ENCODE measurements at regions not wholly inside any gene's neighbourhood (a gene's known extent, or its start where the extent isn't known, plus 50 kb on each side); places are given as distances from the start of the nearest gene placed in this dataset.

DNA sequence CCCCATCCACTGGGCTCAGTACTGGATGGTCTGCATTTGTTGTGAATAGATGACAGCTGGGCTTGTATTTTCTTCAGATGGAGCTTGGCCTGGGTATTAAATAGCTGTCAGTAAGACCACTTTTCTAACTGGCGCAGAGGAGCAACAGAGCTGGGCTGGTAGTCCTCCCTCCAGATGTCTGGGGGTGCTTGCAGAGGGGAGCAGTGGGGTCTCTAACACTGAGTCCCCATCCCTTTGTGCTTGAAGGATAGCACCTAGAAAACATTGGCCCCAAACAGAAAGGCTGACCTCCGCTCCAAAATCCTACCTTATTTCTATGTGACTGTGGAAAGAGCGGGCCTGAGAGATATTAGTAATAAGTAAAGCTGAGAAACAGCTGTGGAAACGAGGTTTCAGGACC lies 131.6 kb upstream of the E2F8 start:
- H3K9me3 ChIP-seq (replicated peaks; ENCODE audit: control insufficient read depth, insufficient read depth, low read length): no peaks in the 10 kb centered on the region; the same call in 2 of the 3 replicates
- POLR2A ChIA-PET: no interaction called here
- no peaks in the 10 kb centered on the region for H4K20me1 ChIP-seq (ENCODE audit: control insufficient read depth, insufficient read depth)

More for the DNA sequence above, 131.6 kb upstream of the E2F8 start:
- H3K4me2 ChIP-seq (ENCODE audit: control insufficient read depth, insufficient read depth): no peak overlapping the region
- no peaks in the 10 kb centered on the region for H3K79me2 ChIP-seq (ENCODE audit: control insufficient read depth, insufficient read depth, low read length)
- H3K27ac ChIP-seq (ENCODE audit: control insufficient read depth, insufficient read depth): no peak overlapping the region
- WGBS (ENCODE audit: insufficient coverage, insufficient replicate concordance, low lambda C conversion rate, missing lambda C conversion rate): 31% methylated on average over 4 of the region's 4 CpGs
- ChIA-PET RAD21 (ENCODE audit: unreplicated experiment) (no interaction called here), CTCF (interaction anchor here (0.8 to 1.4 kb wide), 2 partner anchors 10 to 13 kb away, joined by 3 to 4 read pairs; no protein-coding TSS in a partner anchor), SMC1A (ENCODE audit: uncharacterized antibody, unreplicated experiment) (interaction anchor here (1.2 to 1.3 kb wide), 2 partner anchors 19 to 22 kb away, joined by 3 to 4 read pairs; no protein-coding TSS in a partner anchor)
- H3K9ac ChIP-seq (ENCODE audit: control insufficient read depth, insufficient read depth, low read length): no peak overlapping the region
- H3K36me3 ChIP-seq (ENCODE audit: control insufficient read depth in 2 of 2, insufficient read depth in 2 of 2, low read length in 1 of 2): no peaks in the 10 kb centered on the region
- DNase-seq (ENCODE audit: low read depth, low spot score): no peak
- in situ Hi-C loops (cut with MboI) (no loop called here), intact Hi-C loops (cut with micrococcal nuclease; ENCODE audit: unreplicated experiment) (no loop called here)
- ATAC-seq: no peak
- no peaks in the 10 kb centered on the region for H3K27me3 ChIP-seq (replicated peaks in 1 of 2; ENCODE audit: control insufficient read depth in 2 of 2, insufficient read depth in 2 of 2, low read length in 1 of 2)
- no peak overlapping the region for H3K4me3 ChIP-seq
- no peaks in the 10 kb centered on the region for H3K4me1 ChIP-seq (ENCODE audit: control insufficient read depth, insufficient read depth, low read length)
- no peak overlapping the region for H2AFZ ChIP-seq (ENCODE audit: control insufficient read depth, low read depth, low read length)
- no TSS peak for BruUV-seq (replicated peaks)
- TF ChIP-seq USF2 (IDR thresholded peaks at IDR 0.05; ENCODE audit: borderline replicate concordance, low read depth, low read length): no peak
- no peak for TF ChIP-seq RB1 (IDR thresholded peaks at IDR 0.05; ENCODE audit: borderline replicate concordance)
- TF ChIP-seq, protein P1, sequence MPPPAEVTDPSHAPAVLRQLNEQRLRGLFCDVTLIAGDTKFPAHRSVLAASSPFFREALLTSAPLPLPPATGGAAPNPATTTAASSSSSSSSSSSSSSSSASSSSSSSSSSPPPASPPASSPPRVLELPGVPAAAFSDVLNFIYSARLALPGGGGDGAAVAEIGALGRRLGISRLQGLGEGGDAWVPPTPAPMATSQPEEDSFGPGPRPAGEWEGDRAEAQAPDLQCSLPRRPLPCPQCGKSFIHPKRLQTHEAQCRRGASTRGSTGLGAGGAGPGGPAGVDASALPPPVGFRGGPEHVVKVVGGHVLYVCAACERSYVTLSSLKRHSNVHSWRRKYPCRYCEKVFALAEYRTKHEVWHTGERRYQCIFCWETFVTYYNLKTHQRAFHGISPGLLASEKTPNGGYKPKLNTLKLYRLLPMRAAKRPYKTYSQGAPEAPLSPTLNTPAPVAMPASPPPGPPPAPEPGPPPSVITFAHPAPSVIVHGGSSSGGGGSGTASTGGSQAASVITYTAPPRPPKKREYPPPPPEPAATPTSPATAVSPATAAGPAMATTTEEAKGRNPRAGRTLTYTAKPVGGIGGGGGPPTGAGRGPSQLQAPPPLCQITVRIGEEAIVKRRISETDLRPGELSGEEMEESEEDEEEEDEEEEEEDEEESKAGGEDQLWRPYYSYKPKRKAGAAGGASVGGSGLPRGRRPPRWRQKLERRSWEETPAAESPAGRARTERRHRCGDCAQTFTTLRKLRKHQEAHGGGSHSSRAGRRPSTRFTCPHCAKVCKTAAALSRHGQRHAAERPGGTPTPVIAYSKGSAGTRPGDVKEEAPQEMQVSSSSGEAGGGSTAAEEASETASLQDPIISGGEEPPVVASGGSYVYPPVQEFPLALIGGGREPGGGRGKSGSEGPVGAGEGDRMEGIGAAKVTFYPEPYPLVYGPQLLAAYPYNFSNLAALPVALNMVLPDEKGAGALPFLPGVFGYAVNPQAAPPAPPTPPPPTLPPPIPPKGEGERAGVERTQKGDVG (CRISPR knock-in tag; IDR thresholded peaks at IDR 0.05): no peak
- TF ChIP-seq SUPT20H (IDR thresholded peaks at IDR 0.05; ENCODE audit: borderline replicate concordance, control insufficient read depth, low read depth, low read length): no peak
- no peak for TF ChIP-seq CEBPB (IDR thresholded peaks at IDR 0.05; ENCODE audit: borderline replicate concordance in 1 of 2, low read depth in 2 of 2, low read length in 2 of 2)
- TF ChIP-seq ZNF592 (IDR thresholded peaks at IDR 0.05): no peak
- TF ChIP-seq LARP7 (IDR thresholded peaks at IDR 0.05): no peak
- no peak for TF ChIP-seq PAX5 (IDR thresholded peaks at IDR 0.05; ENCODE audit: borderline replicate concordance, low read depth, low read length)
- TF ChIP-seq EED (IDR thresholded peaks at IDR 0.05; ENCODE audit: low read depth): no peak
- no peak for TF ChIP-seq SUZ12 (IDR thresholded peaks at IDR 0.05; ENCODE audit: unreplicated experiment)
- no peak for TF ChIP-seq PBX3 (IDR thresholded peaks at IDR 0.05; ENCODE audit: insufficient replicate concordance, low read depth, low read length)
- TF ChIP-seq NFXL1 (IDR thresholded peaks at IDR 0.05; ENCODE audit: borderline replicate concordance): no peak
- no peak for FAIRE-seq

All from GM12878 (cell line).